C4-2B (cell line): ENCODE measurements at regions not wholly inside any gene's neighbourhood (a gene's known extent, or its start where the extent isn't known, plus 50 kb on each side); places are given as distances from the start of the nearest gene placed in this dataset.
A peak's percentile ranks its signal among the peaks of the same experiment; 100 is the strongest.

Experiments used
- H3K27ac ChIP-seq: fragments of 450-650 bp; 2 replicates; pipeline ENCODE4 v1.5.1; 2017
- CTCF ChIP-seq: fragments of 450-650 bp; conservative IDR thresholded peaks from 2 replicates; pipeline ENCODE4 v1.5.1; 2017; ENCODE audit warnings: mild to moderate bottlenecking
- ZFX ChIP-seq: fragments of 450-650 bp; IDR thresholded peaks from 2 replicates; pipeline ENCODE4 v1.6.1; 2017

- no peak for TF ChIP-seq CTCF
- no peak for TF ChIP-seq ZFX
- no peak overlapping the region for H3K27ac ChIP-seq
Measured at GRCh38 chr12:4850857-4851380, 58.8 kb upstream of the KCNA1 start.

GRCh38 chr12:4852308-4852707, 57.4 kb upstream of the KCNA1 start:
- H3K27ac ChIP-seq: no peak overlapping the region
- TF ChIP-seq ZFX (no peak), CTCF (no peak)

- TF ChIP-seq ZFX (no peak), CTCF (no peak)
- no peak overlapping the region for H3K27ac ChIP-seq
Measured at GRCh38 chr12:4852911-4853310, 56.8 kb upstream of the KCNA1 start.

- TF ChIP-seq CTCF (peak; percentile 85), ZFX (no peak)
- no peak overlapping the region for H3K27ac ChIP-seq
Measured at GRCh38 chr12:4855121-4855924, 54.4 kb upstream of the KCNA1 start.

GRCh38 chr12:4856596-4856995, 53.1 kb upstream of the KCNA1 start:
- H3K27ac ChIP-seq: no peak overlapping the region
- TF ChIP-seq CTCF (no peak), ZFX (no peak)

GRCh38 chr12:4857472-4858291, 52.0 kb upstream of the KCNA1 start:
- no peak for TF ChIP-seq ZFX
- TF ChIP-seq CTCF: peak; percentile 93
- H3K27ac ChIP-seq: no peak overlapping the region

GRCh38 chr12:4858386-4858785, 51.3 kb upstream of the KCNA1 start:
- no peak for TF ChIP-seq ZFX
- TF ChIP-seq CTCF: 0 out of 2 replicates have a peak, but pooled peaks have one; percentile 3
- no peak overlapping the region for H3K27ac ChIP-seq
